Fibroblast of mammary gland (primary cell): ENCODE measurements at regions not wholly inside any gene's neighbourhood (a gene's known extent, or its start where the extent isn't known, plus 50 kb on each side); places are given as distances from the start of the nearest gene placed in this dataset.
A peak's percentile ranks its signal among the peaks of the same experiment; 100 is the strongest.
"Not testable (repeated sequence)": the region's sequence is repeated elsewhere in the genome, so short reads cannot be mapped to it uniquely, and the experiment has no call there.

Source experiments
- DNase-seq: peaks from one replicate; pipeline ENCODE4 v3.0.0-alpha.2; 2010; ENCODE audit warnings: low read depth
- H3K4me3 ChIP-seq: 2 replicates; pipeline ENCODE4 v1.5.1; 2011; ENCODE audit warnings: low read depth, mild to moderate bottlenecking, low read length, moderate library complexity; ENCODE audit not compliant: control insufficient read depth
- TF ChIP-seq, protein P1 (sequence below): conservative IDR thresholded peaks from 2 replicates; pipeline ENCODE4 v1.5.1; 2011; ENCODE audit warnings: low read depth, low read length, inconsistent platforms; ENCODE audit not compliant: control insufficient read depth, insufficient read depth

DNA sequence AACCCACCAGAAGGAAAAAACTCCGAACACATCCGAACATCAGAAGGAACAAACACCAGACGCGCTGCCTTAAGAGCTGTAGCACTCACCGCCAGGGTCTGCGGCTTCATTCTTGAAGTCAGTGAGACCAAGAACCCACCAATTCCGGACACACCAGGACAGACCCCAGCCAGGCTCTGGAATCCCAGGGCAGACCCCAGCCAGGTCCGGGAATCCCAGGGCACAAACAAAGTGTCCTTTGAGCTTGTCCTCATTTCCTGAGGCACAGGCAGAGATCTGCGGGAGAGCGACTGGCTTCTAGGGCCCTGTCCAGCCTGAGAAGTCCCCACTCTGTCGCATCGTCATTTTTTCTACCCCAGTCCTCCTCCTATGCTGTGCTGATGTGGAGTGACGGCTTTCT, 461.1 kb downstream of the ACTL7B start:
- TF ChIP-seq, protein P1, sequence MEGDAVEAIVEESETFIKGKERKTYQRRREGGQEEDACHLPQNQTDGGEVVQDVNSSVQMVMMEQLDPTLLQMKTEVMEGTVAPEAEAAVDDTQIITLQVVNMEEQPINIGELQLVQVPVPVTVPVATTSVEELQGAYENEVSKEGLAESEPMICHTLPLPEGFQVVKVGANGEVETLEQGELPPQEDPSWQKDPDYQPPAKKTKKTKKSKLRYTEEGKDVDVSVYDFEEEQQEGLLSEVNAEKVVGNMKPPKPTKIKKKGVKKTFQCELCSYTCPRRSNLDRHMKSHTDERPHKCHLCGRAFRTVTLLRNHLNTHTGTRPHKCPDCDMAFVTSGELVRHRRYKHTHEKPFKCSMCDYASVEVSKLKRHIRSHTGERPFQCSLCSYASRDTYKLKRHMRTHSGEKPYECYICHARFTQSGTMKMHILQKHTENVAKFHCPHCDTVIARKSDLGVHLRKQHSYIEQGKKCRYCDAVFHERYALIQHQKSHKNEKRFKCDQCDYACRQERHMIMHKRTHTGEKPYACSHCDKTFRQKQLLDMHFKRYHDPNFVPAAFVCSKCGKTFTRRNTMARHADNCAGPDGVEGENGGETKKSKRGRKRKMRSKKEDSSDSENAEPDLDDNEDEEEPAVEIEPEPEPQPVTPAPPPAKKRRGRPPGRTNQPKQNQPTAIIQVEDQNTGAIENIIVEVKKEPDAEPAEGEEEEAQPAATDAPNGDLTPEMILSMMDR, result no peak
- H3K4me3 ChIP-seq, result no peak overlapping the region
- DNase-seq, result no peak

DNA sequence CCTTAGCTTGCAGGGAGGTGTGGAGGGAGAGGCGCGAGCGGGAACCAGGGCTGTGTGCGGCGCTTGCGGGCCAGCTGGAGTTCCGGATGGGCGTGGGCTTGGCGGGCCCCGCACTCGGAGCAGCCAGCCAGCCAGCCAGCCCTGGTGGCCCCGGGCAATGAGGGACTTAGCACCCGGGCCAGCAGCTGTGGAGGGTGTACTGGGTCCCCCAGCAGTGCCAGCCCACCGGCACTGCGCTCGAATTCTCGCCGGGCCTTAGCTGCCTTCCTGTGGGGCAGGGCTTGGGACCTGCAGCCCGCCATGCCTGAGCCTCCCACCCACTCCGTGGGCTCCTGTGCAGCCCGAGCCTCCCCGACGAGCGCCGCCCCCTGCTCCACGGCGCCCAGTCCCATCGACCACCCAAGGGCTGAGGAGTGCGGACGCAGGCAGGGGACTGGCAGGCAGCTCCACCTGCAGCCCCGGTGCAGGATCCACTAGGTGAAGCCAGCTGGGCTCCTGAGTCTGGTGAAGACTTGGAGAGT, 462.2 kb downstream of the ACTL7B start:
- not testable (repeated sequence) for H3K4me3 ChIP-seq, DNase-seq

DNA sequence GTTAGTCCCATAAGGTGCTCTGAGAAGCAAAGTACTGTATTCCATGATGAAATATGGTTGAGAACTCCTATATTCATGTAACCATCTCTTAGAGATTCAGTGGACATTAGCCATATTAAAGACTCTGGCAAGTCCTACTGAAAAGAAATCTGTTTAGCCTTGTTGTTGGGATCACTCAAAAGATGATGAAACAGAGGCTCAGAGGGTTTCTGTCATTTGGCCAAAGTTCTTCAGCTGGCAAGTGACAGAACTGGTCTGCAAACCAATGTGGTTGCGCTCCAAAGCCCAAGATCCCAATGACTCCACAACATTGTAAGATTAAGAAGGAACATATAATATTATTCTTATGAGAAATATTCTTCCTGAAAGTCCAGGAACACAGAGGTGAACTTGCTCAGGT, 462.9 kb downstream of the ACTL7B start:
- H3K4me3 ChIP-seq, result no peak overlapping the region
- TF ChIP-seq, protein P1, result no peak
- no peak for DNase-seq

DNA sequence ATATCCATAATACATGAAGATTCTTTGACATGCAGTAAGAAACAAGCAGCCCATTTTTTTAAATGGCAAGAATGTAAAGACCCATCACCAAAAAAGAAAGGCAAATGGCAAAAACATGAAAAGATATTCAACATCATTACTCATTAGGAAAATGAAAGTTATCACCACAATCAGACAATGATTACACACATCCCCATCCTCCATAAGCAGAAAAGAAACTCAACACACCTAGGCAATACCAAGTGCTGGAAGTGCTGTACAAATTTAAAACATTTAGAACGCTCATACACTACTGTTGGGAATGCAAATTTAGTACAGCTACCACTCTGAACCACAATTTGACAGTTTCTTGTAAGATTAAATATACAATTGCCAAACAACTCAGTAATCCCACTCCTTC, 466.7 kb downstream of the ACTL7B start:
- H3K4me3 ChIP-seq, result no peak overlapping the region
- no peak for DNase-seq
- TF ChIP-seq, protein P1, result no peak

DNA sequence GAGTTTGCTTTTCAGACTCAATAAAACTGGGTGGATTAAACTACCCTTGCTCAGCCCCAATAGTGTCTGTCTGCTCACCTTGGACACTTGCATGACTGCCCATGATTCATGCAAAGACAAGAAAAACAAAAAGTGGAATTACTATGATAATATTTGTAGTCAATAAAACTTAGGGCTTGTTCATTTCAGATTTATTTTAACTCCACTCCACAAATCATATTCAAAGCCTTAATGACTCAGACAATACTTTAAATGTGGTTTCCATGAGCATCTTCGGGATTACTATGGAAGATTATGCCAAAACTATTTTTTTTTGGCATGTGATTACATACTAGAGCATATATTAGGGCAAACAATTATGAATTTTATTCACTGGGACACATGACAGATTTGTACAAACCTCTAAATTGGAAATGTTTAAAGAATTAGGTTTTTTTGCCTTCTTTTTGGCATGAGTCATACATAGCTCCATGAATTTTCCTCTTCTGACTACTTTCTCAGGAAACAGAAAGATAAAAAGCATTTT, 468.9 kb downstream of the ACTL7B start:
- no peak overlapping the region for H3K4me3 ChIP-seq

DNA sequence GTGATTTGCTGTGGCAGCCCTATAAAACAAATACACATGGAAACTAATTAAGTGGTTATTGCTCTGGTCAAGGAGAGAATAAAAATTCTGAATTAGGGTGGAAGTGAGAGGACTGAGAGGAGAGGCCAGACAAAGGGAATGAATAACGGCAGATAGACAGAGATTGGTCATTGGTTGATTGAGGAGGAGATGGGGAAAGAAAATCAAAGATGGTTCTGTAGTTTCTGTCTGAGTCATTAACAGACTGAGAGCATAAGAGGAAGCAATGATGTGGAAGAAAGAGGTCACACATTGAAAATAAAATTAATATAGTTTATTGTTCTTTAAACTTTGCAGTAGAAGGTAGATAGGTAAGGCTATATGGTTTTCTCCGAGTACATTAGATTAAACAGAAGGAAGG, 469.8 kb downstream of the ACTL7B start:
- TF ChIP-seq, protein P1, result no peak

More for the DNA sequence above, 468.9 kb downstream of the ACTL7B start:
- TF ChIP-seq, protein P1, result no peak
- peak; percentile 85 for DNase-seq

DNA sequence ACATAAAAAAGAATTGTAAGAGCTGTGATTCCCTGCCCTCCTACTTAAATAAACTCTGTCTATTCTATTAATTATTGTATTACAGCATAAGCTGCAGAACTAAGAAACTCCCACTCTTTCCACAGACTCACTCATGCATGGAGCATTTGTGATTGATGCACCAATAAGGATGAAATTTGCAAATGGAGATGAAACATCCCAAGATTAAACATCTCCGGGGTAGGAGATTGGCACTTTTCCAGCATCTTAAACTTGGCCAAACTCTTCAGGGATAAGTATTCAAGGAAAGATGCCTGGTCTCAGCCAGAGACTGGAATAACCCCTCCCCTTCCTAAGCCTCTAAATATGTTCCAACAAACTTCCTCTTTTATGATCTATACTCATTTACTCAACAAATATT, 472.0 kb downstream of the ACTL7B start:
- TF ChIP-seq, protein P1, result no peak
- no peak overlapping the region for H3K4me3 ChIP-seq
- DNase-seq, result peak; percentile 35

More for the DNA sequence above, 469.8 kb downstream of the ACTL7B start:
- no peak overlapping the region for H3K4me3 ChIP-seq
- DNase-seq, result no peak
